ENCODE measurements at regions not wholly inside any gene's neighbourhood (a gene's known extent, or its start where the extent isn't known, plus 50 kb on each side); places are given as distances from the start of the nearest gene placed in this dataset.

GRCh38 chr2:217438821-217439220 lies 564.0 kb downstream of the TNS1 start:
- TF ChIP-seq CTCF (IDR thresholded peaks at IDR 0.05): no peak
- no peak for TF ChIP-seq ZFX (IDR thresholded peaks at IDR 0.05; ENCODE audit: borderline replicate concordance)
